ENCODE measurements at regions not wholly inside any gene's neighbourhood (a gene's known extent, or its start where the extent isn't known, plus 50 kb on each side); places are given as distances from the start of the nearest gene placed in this dataset.

DNA sequence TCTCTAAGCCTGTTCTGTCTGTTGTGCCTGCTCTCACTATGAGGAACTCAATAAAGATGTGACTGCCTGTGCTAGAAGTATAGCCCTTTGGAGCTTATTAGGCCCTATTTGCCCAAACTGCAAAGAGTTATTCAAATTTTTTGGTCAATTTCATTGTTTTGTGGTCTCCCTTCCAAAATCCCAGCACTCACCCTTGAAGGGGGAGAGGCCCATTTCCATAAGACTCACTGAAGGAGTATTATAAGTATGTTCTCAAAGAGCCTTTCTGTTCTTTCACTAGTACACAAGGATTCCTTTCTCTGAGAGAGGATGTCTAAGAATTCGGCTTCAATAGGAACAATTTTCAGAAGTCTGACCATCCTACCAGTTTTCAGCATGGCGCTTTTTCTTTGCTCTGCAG lies 641.9 kb upstream of the REG3G start:
- TF ChIP-seq EZH2 (IDR thresholded peaks at IDR 0.05; ENCODE audit: low read depth), result no peak
- TF ChIP-seq, protein P1, sequence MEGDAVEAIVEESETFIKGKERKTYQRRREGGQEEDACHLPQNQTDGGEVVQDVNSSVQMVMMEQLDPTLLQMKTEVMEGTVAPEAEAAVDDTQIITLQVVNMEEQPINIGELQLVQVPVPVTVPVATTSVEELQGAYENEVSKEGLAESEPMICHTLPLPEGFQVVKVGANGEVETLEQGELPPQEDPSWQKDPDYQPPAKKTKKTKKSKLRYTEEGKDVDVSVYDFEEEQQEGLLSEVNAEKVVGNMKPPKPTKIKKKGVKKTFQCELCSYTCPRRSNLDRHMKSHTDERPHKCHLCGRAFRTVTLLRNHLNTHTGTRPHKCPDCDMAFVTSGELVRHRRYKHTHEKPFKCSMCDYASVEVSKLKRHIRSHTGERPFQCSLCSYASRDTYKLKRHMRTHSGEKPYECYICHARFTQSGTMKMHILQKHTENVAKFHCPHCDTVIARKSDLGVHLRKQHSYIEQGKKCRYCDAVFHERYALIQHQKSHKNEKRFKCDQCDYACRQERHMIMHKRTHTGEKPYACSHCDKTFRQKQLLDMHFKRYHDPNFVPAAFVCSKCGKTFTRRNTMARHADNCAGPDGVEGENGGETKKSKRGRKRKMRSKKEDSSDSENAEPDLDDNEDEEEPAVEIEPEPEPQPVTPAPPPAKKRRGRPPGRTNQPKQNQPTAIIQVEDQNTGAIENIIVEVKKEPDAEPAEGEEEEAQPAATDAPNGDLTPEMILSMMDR (conservative IDR thresholded peaks at IDR 0.05), result no peak

All from PC-9 (cell line).